ENCODE measurements at regions not wholly inside any gene's neighbourhood (a gene's known extent, or its start where the extent isn't known, plus 50 kb on each side); places are given as distances from the start of the nearest gene placed in this dataset.

DNA sequence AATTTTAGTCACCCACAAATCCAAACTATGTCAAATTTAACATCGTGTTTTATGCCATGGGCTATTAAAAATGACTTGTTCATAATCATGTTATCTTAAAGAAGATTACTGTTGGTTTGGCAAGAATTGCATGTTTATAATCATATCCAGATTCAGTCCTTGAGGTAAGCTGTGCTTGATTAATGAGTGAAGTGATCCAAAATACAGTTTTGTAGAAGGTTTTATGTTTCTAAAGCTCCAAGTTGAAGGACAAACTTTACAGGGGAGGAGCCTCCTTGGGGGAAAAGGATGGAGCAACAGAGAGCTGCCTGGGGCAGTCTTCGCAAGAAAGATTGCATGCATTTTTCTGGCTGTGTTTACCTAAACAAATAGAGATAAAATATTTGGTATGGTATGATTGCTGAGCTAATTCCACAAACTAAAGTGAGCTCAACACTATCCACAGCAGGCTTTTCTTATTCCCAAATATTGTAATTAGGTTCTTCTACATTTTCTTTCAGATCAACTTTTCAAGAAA is 189.5 kb upstream of the TYRP1 start:
- TF ChIP-seq ZNF274 (IDR thresholded peaks at IDR 0.05; ENCODE audit: low read depth, low read length) = no peak
- TF ChIP-seq YY1 (IDR thresholded peaks at IDR 0.05; ENCODE audit: insufficient read depth, insufficient read length) = no peak
- TF ChIP-seq SUZ12 (IDR thresholded peaks at IDR 0.05; ENCODE audit: extremely low read depth, insufficient read depth, insufficient read length) = no peak
